ENCODE measurements at regions not wholly inside any gene's neighbourhood (a gene's known extent, or its start where the extent isn't known, plus 50 kb on each side); places are given as distances from the start of the nearest gene placed in this dataset.

DNA sequence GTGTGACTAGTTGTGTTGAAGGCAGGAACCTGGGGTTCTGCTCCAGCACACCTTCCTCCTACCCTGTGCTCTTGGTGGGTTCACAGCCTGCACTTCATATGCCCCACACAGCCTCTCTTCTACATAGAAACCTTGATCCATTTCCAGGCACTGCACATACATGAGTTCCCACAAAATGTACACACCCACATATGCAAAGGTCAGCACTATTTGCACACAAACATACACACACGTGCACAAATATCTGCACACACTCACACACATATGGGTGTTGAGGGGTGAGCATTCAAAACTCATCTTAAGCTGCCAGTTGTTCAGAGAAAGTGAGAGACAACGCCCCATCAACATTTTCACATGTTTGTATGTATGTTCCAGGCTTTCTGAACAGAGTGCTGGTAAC, 201.0 kb downstream of the BARX2 start:
- H3K27me3 ChIP-seq (ENCODE audit: low read length) = no peaks in the 10 kb centered on the region
- no peak overlapping the region for H3K4me3 ChIP-seq (ENCODE audit: insufficient read depth, low read length, poor library complexity, severe bottlenecking)
- no peaks in the 10 kb centered on the region for H3K9me2 ChIP-seq (replicated peaks; ENCODE audit: insufficient read depth, low read length)
- H2AFZ ChIP-seq (ENCODE audit: low read depth, low read length, severe bottlenecking) = no peak overlapping the region
- H3K4me2 ChIP-seq (ENCODE audit: low read depth, low read length, poor library complexity, severe bottlenecking) = no peak overlapping the region
- H3K9ac ChIP-seq (ENCODE audit: low read length) = no peak overlapping the region
- H3F3A ChIP-seq (ENCODE audit: insufficient read depth) = no peaks in the 10 kb centered on the region
- no peaks in the 10 kb centered on the region for H3K9me3 ChIP-seq (ENCODE audit: insufficient read depth, low read length)
- no peaks in the 10 kb centered on the region for H4K20me1 ChIP-seq (ENCODE audit: low read depth, low read length)
- H3K79me2 ChIP-seq (ENCODE audit: insufficient read depth, low read length) = no peaks in the 10 kb centered on the region
- TF ChIP-seq EZH2phosphoT487 (conservative IDR thresholded peaks at IDR 0.05; ENCODE audit: low read length) = no peak
- TF ChIP-seq, protein P1, sequence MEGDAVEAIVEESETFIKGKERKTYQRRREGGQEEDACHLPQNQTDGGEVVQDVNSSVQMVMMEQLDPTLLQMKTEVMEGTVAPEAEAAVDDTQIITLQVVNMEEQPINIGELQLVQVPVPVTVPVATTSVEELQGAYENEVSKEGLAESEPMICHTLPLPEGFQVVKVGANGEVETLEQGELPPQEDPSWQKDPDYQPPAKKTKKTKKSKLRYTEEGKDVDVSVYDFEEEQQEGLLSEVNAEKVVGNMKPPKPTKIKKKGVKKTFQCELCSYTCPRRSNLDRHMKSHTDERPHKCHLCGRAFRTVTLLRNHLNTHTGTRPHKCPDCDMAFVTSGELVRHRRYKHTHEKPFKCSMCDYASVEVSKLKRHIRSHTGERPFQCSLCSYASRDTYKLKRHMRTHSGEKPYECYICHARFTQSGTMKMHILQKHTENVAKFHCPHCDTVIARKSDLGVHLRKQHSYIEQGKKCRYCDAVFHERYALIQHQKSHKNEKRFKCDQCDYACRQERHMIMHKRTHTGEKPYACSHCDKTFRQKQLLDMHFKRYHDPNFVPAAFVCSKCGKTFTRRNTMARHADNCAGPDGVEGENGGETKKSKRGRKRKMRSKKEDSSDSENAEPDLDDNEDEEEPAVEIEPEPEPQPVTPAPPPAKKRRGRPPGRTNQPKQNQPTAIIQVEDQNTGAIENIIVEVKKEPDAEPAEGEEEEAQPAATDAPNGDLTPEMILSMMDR (IDR thresholded peaks at IDR 0.05; ENCODE audit: insufficient read depth, low read length, poor library complexity, severe bottlenecking) = no peak
- no peaks in the 10 kb centered on the region for H3K36me3 ChIP-seq (ENCODE audit: low read length)
- no peak overlapping the region for H3K27ac ChIP-seq (ENCODE audit: low read depth, low read length)

DNA sequence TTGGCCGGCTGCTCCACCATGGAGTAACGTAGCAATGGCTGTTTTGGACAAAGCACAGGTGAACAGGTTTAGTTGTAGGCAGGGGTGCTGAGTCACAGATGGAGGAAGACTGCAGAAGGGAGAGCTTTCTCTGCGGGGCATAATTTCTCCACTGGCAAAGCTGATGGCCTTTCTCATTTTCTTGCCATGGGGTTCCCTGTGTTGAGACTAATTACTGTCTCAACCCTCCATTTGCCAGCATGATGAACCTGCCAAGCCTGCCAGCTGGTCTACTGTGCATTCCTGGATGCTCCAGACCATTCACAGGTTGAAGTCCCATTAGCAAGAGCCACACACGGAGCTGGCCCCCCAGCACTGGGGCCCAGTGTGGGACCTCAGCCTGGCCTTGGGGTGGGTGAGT, 202.4 kb downstream of the BARX2 start:
- H3K27me3 ChIP-seq (ENCODE audit: low read length) = no peaks in the 10 kb centered on the region
- no peaks in the 10 kb centered on the region for H3K79me2 ChIP-seq (ENCODE audit: insufficient read depth, low read length)
- no peaks in the 10 kb centered on the region for H3K36me3 ChIP-seq (ENCODE audit: low read length)
- H3K9me2 ChIP-seq (replicated peaks; ENCODE audit: insufficient read depth, low read length) = no peaks in the 10 kb centered on the region
- no peaks in the 10 kb centered on the region for H3K9me3 ChIP-seq (ENCODE audit: insufficient read depth, low read length)
- H3K4me2 ChIP-seq (ENCODE audit: low read depth, low read length, poor library complexity, severe bottlenecking) = no peak overlapping the region
- H2AFZ ChIP-seq (ENCODE audit: low read depth, low read length, severe bottlenecking) = no peak overlapping the region
- no peaks in the 10 kb centered on the region for H4K20me1 ChIP-seq (ENCODE audit: low read depth, low read length)
- no peaks in the 10 kb centered on the region for H3F3A ChIP-seq (ENCODE audit: insufficient read depth)
- no peak for TF ChIP-seq EZH2phosphoT487 (conservative IDR thresholded peaks at IDR 0.05; ENCODE audit: low read length)
- TF ChIP-seq, protein P1 (IDR thresholded peaks at IDR 0.05; ENCODE audit: insufficient read depth, low read length, poor library complexity, severe bottlenecking) = no peak
- no peak overlapping the region for H3K27ac ChIP-seq (ENCODE audit: low read depth, low read length)
- H3K4me3 ChIP-seq (ENCODE audit: insufficient read depth, low read length, poor library complexity, severe bottlenecking) = no peak overlapping the region
- no peak overlapping the region for H3K9ac ChIP-seq (ENCODE audit: low read length)

DNA sequence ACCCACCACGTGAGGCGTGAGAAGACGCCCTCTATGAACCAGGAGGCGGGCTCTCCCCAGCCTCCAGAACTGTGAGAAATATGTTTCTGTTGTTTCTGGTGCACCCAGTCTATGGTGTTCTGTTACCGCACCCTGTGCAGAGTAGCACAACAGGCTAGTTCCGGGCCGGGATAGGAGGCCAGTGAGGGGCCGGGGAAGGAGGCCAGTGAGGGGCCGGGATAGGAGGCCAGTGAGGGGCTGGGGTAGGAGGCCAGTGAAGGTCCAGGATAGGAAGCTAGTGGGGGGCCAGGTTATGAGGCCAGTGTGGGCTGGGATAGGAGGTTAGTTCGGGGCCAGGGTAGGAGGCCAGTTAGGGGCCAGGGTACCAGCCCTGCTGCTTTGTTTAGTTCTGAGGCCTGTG, 204.6 kb downstream of the BARX2 start:
- H3K36me3 ChIP-seq (ENCODE audit: low read length) = no peaks in the 10 kb centered on the region
- H3K79me2 ChIP-seq (ENCODE audit: insufficient read depth, low read length) = no peaks in the 10 kb centered on the region
- no peaks in the 10 kb centered on the region for H3K27me3 ChIP-seq (ENCODE audit: low read length)
- no peaks in the 10 kb centered on the region for H3K9me3 ChIP-seq (ENCODE audit: insufficient read depth, low read length)
- H4K20me1 ChIP-seq (ENCODE audit: low read depth, low read length) = no peaks in the 10 kb centered on the region
- no peak overlapping the region for H3K27ac ChIP-seq (ENCODE audit: low read depth, low read length)
- H3K4me3 ChIP-seq (ENCODE audit: insufficient read depth, low read length, poor library complexity, severe bottlenecking) = no peak overlapping the region
- no peak overlapping the region for H2AFZ ChIP-seq (ENCODE audit: low read depth, low read length, severe bottlenecking)
- no peaks in the 10 kb centered on the region for H3K9me2 ChIP-seq (replicated peaks; ENCODE audit: insufficient read depth, low read length)
- no peak overlapping the region for H3K4me2 ChIP-seq (ENCODE audit: low read depth, low read length, poor library complexity, severe bottlenecking)
- H3K9ac ChIP-seq (ENCODE audit: low read length) = no peak overlapping the region
- H3F3A ChIP-seq (ENCODE audit: insufficient read depth) = no peaks in the 10 kb centered on the region
- TF ChIP-seq EZH2phosphoT487 (conservative IDR thresholded peaks at IDR 0.05; ENCODE audit: low read length) = no peak
- TF ChIP-seq, protein P1 (IDR thresholded peaks at IDR 0.05; ENCODE audit: insufficient read depth, low read length, poor library complexity, severe bottlenecking) = no peak

Data from SU-DHL-6 (cell line).